Stimulated activated CD4-positive, alpha-beta T cell treated with anti-CD3 and anti-CD28 coated beads, TNF-alpha, amount 100 ng/mL, for 24 hours (primary cell): ENCODE measurements at regions not wholly inside any gene's neighbourhood (a gene's known extent, or its start where the extent isn't known, plus 50 kb on each side); places are given as distances from the start of the nearest gene placed in this dataset.

ENCODE experiments used
- DNase-seq, 3 experiments: peaks; one replicate each; pipeline ENCODE4 v3.0.0-alpha.2; 2020; ENCODE audit warnings: low read depth in 3 of 3

- DNase-seq, result no peak
These were observed 145.6 kb downstream of the ZBTB18 start for GRCh38 chr1:244196571-244197285.

- DNase-seq, result no peak
These were observed 146.8 kb downstream of the ZBTB18 start for GRCh38 chr1:244197851-244198375.

GRCh38 chr1:244199902-244200301 is 148.8 kb downstream of the ZBTB18 start:
- no peak for DNase-seq

GRCh38 chr1:244200596-244200995 is 149.5 kb downstream of the ZBTB18 start:
- DNase-seq, result no peak

- no peak for DNase-seq
These were observed 150.7 kb downstream of the ZBTB18 start for GRCh38 chr1:244201750-244202149.

- no peak for DNase-seq
These were observed 152.9 kb downstream of the ZBTB18 start for GRCh38 chr1:244204004-244204403.

GRCh38 chr1:244205171-244205570 is 154.1 kb downstream of the ZBTB18 start:
- DNase-seq, result no peak

GRCh38 chr1:244205906-244206305 is 154.8 kb downstream of the ZBTB18 start:
- no peak for DNase-seq

- DNase-seq, result no peak
These were observed 156.2 kb downstream of the ZBTB18 start for GRCh38 chr1:244207042-244207934.

GRCh38 chr1:244207935-244208244 is 156.8 kb downstream of the ZBTB18 start:
- DNase-seq, result no peak

GRCh38 chr1:244209955-244210354 is 158.9 kb downstream of the ZBTB18 start:
- DNase-seq, result no peak

- DNase-seq, result no peak
These were observed 159.9 kb downstream of the ZBTB18 start for GRCh38 chr1:244210884-244211558.

- no peak for DNase-seq
These were observed 160.5 kb downstream of the ZBTB18 start for GRCh38 chr1:244211559-244211944.

GRCh38 chr1:244212219-244212618 is 161.1 kb downstream of the ZBTB18 start:
- no peak for DNase-seq

- no peak for DNase-seq
These were observed 161.9 kb downstream of the ZBTB18 start for GRCh38 chr1:244212797-244213475.

- no peak for DNase-seq
These were observed 163.2 kb downstream of the ZBTB18 start for GRCh38 chr1:244214009-244214967.

- no peak for DNase-seq
These were observed 165.8 kb downstream of the ZBTB18 start for GRCh38 chr1:244216836-244217235.

- DNase-seq, result no peak
These were observed 166.6 kb downstream of the ZBTB18 start for GRCh38 chr1:244217711-244218110.

GRCh38 chr1:244218220-244218619 is 167.1 kb downstream of the ZBTB18 start:
- no peak for DNase-seq

GRCh38 chr1:244219149-244219548 is 168.1 kb downstream of the ZBTB18 start:
- no peak for DNase-seq

GRCh38 chr1:244219802-244220201 is 168.7 kb downstream of the ZBTB18 start:
- no peak for DNase-seq
